ENCODE measurements at regions not wholly inside any gene's neighbourhood (a gene's known extent, or its start where the extent isn't known, plus 50 kb on each side); places are given as distances from the start of the nearest gene placed in this dataset.
"Not testable (repeated sequence)": the region's sequence is repeated elsewhere in the genome, so short reads cannot be mapped to it uniquely, and the experiment has no call there.

DNA sequence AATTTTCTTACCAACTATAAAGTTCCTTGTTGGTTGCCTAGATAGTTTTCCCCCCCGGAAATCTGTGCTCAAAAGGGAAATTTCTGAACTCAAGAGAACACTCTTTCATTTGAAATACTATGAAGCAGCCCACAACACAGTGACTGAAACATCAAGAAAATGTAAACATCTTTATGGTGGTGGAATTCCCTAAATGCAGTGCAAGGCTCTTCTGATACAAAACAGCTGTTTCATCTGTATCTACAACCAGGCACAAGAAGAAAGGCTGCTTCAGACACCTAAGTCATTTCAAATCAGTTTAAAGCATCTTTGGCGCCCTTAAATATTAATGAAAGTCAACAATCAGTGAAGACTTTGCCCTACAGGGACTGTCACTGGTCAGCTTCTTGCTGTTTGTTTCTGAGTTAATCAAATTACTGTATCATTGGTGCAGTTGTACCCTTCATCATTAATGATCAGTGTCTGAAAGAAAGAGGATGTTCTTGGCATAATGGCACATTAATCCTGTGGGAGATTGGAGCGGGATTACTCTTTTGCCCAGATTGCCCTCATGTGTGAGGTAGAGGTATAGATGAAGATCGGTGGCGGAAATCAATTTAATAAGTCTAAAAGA is 947.0 kb downstream of the NR2F1-AS1 start:
- DNase-seq (ENCODE audit: low read depth) = no peak

DNA sequence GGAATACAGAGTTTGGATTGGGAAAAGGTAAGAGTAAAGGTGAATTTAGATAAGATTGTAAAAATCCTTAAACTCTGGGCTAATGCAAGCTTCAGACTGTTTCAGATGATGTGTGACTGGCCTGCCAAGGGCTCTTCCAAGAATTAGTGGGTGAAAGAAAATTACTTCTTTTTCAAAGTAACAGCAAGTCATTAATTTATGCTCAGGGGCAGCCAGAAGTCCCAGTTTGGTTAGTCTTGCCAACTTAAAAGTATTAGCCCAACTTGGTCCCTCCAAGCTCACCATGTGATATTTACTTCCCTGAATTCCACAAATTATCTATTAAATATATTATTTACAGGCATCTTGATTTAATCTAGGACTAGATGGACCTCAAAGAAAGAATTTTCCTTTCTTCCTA is 947.8 kb downstream of the NR2F1-AS1 start:
- no peak for DNase-seq (ENCODE audit: low read depth)

DNA sequence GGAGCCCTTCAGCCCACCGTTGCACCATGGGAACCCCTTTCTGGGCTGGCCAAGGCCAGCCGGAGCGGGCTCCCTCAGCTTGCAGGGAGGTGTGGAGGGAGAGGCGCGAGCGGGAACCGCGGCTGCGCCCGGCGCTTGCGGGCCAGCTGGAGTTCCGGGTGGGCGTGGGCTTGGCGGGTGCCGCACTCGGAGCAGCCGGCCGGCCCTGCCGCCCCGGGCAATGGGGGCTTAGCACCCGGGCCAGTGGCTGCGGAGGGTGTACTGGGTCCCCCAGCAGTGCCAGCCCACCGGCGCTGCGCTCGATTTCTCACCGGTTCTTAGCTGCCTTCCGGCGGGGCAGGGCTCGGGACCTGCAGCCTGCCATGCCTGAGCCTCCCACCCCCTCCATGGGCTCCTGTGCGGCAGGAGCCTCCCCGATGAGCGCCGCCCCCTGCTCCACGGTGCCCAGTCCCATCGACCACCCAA is 949.8 kb downstream of the NR2F1-AS1 start:
- DNase-seq (ENCODE audit: low read depth) = not testable (repeated sequence)

DNA sequence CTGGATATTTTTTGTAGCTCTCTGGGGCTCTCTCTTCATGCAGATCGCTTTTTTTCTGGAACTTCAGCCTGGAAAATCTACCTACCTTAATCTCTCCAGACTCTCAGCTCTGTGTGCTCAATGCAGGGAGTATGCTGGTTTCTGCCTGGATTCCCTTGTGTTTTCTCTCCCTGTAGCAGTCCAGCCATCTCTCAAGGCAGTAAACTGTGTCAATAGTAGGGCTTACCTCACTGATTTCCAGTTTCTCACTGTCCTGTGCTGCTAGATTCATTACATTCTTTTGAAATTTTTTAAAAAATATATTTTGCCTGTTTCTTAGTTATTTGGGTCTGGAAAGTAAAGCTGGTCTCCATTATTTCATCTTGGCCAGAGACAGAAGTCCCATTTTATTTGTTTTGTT is 951.4 kb downstream of the NR2F1-AS1 start:
- DNase-seq (ENCODE audit: low read depth) = no peak

DNA sequence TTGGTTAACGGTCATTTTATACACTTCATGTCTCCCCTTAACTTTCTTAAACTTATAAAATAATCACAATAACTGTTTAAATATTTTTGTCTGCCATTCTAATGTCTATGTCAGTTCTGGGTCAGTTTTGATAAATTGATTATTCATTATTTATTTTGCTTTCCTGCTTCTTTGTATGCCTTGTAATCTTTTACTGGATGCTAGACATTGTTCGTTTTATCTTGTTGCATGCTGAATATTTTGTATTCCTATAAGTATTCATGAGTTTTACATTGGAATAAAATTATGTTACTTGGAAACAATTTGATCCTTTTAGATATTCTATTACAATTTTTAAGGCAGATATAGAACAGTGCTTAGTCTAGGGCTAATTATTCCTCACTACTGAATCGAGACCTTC is 952.0 kb downstream of the NR2F1-AS1 start:
- no peak for DNase-seq (ENCODE audit: low read depth)

DNA sequence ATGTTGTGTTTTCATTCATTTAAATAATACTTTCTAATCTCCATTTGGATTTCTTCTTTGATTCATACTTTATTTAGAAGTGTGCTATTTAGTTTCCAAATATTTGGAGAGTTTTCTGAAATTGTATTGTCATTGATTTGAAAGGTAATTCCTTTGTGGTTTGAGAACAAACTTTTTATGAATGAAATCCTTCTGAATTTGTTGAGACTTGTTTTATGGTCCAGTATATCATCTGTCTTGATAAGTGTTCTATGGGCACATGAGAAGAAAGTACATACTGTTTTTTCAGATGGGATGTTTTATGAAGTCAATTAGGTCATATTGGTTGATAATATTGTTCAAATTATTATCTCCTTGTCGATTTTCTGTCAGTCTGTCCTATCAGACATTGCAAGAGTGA is 953.8 kb downstream of the NR2F1-AS1 start:
- no peak for DNase-seq (ENCODE audit: low read depth)

DNA sequence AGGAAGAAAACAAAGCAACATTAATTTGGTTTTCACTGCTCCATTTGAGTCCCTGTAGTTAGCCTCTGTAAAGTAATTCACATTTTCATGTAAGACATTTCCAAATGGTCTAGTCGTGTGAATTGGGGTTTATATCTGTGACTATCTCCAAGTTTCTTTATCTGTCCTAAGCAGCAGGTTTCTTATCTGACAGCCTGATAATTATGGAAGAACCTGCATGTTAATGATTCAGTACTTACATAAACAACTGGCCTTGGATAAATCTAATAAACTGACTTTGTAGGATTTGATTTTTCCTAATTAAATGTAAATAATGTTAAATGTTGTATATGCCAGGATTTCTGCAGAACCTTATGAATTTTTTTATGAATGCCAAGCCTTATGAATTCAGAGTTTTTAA is 964.9 kb downstream of the NR2F1-AS1 start:
- no peak for DNase-seq (ENCODE audit: low read depth)

DNA sequence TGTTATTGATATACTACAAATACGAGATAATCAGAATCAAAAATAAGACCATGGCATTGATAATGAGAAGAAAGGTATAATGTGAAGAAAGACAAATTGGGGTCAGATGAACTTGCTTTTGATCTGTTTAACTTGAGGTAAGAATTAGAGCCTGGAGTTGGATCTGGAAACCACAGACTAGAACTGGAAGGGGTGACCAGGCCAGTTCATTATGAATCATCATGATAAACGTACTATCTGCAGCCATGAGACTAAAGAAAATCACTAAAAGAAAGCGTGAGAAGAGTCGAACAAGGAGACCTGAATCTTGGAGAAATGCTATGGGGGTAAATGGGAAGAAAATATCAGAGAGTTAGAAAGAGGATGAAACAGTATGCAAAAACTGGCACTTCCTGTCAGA is 967.5 kb downstream of the NR2F1-AS1 start:
- peak; percentile 2 for DNase-seq (ENCODE audit: low read depth)

DNA sequence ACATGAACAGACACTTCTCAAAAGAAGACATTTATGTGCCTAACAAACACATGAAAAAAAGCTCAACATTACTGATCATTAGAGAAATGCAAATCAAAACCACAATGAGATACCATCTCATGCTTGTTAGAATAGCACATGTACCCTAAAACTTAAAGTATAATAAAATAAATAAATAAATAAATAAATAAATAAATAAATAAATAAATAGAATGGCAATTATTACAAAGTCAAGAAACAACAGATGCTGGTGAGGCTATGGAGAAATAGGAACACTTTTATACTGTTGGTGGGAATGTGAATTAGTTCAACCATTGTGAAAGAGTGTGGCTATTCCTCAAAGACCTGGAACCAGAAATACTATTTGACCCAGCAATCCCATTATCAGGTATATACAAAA is 970.6 kb downstream of the NR2F1-AS1 start:
- not testable (repeated sequence) for DNase-seq (ENCODE audit: low read depth)

DNA sequence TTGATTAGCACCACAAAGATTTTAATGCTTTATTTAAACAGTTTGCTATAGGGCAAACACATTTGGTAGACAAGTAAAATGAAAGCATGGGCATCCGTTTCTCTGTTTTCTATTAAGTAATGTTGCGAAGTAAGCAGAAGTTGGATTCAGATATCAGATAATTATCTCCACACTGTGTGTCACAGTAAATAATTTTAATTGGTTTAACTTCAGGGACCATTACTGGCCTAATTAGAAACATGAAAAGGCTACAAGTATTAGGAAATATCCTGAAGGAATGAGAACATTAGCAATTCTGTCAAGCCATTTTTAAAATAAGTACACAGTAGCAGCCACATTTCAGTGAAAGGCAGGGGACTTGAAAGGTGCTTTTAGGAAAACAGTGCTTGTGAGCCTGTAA is 975.4 kb downstream of the NR2F1-AS1 start:
- DNase-seq (ENCODE audit: low read depth) = no peak

DNA sequence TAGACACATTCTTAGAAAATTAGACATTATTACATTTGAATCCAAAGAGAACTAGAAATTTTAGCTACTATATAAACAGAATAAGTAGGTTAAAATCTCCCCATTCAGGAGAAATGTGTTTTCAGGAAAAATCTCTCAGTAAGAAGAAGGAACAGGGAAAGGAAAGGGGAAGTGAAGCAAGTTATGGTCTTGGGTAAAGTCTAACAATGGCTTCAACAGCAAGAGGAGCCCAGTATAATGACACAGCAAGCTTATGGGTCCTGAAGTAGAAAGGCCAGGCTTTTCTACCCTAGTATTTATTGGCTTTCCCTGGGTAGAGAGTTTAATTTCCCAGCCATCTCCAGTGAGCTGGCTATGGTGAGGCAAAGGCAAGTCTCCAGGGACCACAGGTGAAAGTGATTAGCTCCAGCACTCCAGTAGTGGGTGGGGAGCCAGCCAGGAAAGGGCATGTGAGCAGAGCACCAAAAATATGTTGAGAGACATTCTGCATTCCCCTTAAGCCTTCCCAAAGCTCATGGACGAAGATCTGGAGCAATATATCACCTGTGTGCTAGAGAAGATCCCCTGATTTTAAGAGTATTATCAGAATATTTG is 981.7 kb downstream of the NR2F1-AS1 start:
- no peak for DNase-seq (ENCODE audit: low read depth)

DNA sequence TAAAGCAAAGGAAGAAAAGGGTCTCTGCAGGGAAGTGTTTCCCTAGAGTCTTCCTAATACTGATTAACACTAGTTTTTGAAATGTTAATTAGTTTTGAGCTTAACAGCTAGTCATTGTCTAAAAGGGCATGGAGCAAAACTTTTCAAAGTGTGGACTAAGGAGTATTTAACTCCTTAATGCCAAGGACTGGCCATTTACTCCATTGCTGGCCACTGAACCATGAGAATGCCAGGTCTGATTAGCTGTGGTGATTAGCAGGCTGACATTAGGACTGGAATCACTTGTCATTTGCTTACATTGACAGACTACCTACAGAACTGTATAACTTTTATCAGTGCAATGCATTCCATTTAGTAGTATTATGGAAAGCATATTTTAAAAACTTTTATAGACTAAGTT is 987.0 kb downstream of the NR2F1-AS1 start:
- no peak for DNase-seq (ENCODE audit: low read depth)

DNA sequence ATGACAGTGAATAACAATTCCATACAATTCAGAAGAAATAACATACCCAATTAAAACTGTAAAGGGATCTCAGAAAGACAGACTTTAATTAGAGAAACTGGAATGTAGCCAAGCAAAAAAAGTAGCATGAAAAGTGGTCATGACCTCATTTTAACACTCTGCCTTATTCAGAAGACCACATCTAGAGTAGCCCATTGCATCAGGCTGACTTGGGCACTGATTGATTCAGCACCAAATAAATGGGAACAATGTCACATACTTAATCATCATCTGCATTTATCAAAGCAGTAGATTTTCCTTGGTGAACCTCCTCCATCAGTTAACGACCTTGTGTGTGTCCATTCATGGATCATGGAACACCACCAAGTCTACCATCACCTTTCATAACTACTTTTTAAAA is 992.1 kb downstream of the NR2F1-AS1 start:
- no peak for DNase-seq (ENCODE audit: low read depth)

DNA sequence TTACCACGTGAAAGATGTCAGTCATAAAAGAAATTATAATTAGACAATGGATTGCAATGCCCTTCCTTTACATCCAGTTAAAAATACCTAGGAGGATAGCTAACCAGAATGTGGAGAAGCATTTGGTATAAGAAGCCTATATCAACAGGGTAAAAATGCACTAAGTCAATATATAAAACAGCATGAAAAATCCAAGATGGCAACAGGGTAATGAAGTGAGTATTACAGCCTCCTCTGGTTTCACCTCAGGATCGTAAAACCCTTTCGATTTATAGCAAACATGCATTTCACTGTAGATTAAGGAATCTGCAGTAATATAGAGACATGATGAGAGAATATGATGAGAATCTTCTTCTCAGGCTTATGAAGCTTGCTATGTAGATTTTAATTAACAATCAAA is 999.3 kb downstream of the NR2F1-AS1 start:
- DNase-seq (ENCODE audit: low read depth) = no peak

DNA sequence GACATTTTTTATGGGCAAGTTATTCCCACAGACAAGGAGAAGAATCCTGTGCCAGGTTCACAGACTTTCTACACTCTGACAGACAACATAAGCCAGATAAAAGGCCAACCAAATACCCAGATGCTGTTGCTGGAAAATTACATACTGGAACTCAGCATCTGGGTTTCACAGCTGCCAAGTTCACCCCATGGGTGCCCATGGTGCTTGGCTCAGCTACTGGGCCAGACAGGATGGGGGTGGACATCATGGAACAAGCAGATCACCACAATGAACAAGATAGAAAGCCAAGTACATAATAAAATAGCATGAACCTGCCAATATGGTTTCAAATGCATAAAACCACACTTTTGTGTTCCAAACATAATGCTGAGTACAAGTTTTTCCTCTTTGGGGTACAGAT is 999.8 kb downstream of the NR2F1-AS1 start:
- DNase-seq (ENCODE audit: low read depth) = no peak

DNA sequence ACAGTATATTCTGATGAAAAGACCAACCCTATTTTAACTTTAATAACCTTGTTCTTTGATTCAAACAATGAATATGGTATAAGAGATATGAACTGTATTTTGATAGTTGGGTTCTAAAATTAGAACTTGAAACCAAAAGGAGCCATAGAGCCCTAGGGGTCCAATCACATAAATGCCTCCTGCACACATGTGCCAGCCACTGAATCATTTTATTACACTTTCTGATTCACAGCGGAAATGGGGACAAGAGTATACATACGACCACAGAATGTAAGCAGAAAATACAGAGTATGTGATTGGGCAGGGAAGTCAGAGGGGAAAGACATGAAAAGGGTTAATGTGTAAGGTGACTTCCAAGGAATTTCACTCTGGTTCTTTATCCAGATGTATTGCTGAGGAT is 1000.2 kb downstream of the NR2F1-AS1 start:
- no peak for DNase-seq (ENCODE audit: low read depth)

DNA sequence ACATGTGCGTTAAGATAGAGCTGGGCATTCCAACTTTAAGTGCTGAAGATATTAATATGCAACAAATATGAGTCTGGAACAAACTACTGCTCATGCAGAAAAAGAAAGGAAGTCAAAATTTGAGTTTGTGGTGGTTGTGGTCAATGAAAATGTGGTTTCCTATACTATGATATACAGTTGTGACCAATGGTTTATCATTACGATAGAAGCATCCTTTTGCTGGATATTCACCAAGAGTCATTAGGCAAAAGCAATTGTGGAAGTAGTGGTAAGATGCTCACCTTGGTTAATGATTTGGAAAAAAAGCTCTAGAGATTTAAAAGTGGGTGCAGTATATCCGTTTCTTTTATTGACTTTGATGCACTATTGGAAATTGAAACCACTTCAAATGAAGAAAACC is 1007.0 kb downstream of the NR2F1-AS1 start:
- no peak for DNase-seq (ENCODE audit: low read depth)

DNA sequence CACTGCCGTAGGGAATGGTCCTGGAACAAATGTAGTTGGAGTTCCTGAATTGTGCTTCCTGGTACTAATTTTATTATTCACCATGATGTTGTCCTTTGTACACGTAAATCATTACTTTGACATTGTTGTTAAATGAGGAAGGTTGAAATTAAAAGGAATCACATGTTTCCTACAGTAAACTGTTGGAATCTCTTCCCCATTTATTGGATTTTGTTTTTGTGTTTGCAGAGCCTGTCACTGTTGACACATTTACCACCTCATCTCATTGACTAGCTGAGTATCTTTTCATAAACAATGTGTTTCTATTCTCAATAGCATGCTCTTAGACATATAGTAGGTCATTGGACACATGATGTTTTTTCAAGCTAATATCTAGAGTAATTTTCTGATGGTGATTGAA is 1012.5 kb downstream of the NR2F1-AS1 start:
- DNase-seq (ENCODE audit: low read depth) = no peak

DNA sequence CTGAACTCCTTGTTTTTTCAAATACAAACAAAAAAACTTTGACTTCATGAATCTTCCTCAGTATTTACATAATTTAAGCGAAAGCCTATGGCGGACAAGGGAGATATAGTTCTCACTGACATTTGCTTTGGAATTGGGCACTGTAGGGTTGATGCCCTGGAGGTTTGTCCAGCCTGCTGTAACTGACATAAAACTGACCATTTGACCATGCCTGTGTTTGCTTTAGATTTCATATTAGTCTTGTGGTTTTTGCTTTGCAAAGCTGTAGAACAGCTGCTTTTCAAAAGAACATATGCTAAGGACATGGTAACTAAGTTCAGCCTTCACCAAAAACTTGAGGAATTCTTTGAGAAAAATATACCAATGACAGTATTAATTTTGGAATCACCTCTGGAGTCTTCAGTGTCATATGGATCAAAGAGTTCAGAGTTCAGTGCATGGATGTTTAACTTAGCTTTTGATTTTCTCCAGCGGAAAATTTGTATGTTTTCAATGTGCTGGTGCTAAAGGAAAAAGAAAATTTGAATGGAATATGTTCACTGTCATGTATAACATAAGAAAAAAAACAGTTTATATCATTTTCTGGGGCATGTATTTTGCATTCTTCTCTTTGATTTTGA is 1013.1 kb downstream of the NR2F1-AS1 start:
- no peak for DNase-seq (ENCODE audit: low read depth)

DNA sequence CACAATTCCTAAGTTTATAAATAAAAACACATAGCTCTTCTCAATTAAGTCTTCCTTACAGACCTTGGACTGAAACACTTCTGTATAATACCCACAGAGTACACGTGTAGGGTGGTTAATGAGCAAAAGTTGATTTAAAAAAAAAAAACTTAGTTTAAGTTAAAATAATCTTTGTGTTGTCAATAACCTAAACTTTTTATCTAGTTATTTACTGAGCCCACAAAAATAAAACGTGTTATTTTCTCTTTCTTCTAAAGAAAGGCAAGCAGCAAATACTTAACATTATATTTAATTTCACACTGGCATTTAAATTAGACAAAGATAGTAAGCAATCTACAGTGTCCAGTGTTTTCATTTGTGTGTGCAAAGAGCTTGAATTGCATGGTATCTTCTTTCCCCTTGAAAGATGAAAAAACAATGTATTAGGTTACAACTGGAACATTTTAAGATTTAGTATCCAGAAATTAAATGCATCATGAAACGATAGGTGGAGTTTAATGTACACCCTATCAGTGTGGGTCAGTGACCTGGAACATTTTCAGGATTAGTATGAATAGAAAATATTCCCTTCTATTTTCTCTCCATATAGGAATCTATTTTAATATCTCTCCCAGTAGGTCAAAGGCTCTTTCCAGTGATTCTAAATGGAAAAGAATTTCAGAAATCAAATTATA is 1014.8 kb downstream of the NR2F1-AS1 start:
- DNase-seq (ENCODE audit: low read depth) = no peak

DNA sequence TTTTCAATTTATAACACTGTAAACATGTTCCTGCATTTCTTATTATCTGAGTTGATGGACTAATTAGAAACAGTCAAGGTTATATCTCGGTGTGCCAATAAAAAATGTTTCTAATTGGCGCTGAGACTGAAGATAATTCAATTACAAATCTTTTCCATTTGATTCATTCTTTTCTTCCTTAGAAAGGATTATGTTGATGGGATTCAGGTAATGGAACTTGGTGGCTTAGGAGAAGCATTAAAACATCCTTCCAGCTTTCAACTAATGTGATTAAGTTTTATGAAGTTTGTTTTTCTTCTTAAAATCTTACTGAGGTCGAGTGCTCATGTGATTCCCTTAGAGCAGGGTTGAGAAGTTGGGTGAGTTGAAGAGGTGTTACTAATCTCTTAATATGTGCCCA is 1015.3 kb downstream of the NR2F1-AS1 start:
- DNase-seq (ENCODE audit: low read depth) = no peak

DNA sequence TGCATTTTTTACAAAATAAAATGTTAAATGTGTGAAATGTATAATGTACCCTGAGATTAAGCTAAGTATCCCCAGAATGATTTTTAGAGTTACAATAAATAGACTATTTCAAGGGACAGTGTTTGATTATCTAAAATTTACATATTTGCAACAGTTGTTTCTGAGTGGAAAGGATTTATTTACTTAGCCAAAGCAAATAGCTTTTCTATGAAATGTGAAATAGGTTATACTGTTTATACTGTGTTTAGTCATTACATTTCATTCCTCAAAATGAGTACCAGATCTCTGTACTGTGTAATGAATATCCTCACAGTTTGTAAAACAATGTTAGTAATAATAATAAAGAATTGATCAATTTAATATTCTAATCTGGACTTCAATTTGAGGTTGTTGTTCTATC is 1019.0 kb downstream of the NR2F1-AS1 start:
- no peak for DNase-seq (ENCODE audit: low read depth)

DNA sequence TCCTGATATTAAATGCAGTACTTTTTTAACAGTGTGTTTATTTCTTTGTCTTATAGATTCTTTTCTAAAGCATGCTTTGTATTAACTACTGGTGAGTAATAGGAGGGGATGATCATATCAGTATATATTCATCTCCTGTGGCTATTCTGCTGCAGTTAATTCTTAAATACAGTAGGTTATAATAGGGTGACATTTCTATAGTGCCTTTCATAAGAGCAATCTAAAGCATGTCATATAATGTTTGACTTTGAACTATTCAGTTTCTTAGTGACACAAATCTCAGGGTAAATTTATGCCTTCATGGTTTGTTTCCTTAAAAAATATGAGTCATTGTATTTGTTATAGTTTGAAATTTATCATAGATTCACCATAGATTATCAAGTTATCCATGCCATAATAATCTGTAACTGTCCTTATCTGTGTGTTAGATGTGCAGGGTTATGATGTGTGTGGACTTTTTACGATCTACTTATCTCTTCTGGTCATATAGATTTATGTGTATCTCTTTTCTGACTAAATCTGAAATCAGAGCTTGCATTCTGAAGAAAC is 1019.5 kb downstream of the NR2F1-AS1 start:
- peak; percentile 20 for DNase-seq (ENCODE audit: low read depth)

Data from HS-27A (cell line).